Endothelial cell of umbilical vein (primary cell): ENCODE measurements at regions not wholly inside any gene's neighbourhood (a gene's known extent, or its start where the extent isn't known, plus 50 kb on each side); places are given as distances from the start of the nearest gene placed in this dataset.

Experiments used
- CTCF ChIP-seq, 2 donors: IDR thresholded peaks; 1 replicate in 1 of 2; 2 replicates in 1 of 2; pipeline ENCODE4 v1.5.1; 2011; ENCODE audit warnings: low read length in 2 of 2, mild to moderate bottlenecking in 2 of 2, moderate library complexity in 2 of 2, control low read depth in 1 of 2, inconsistent platforms in 1 of 2, low read depth in 1 of 2; ENCODE audit not compliant: insufficient read depth in 1 of 2; ENCODE audit errors: extremely low read depth in 1 of 2
- EZH2 ChIP-seq: IDR thresholded peaks from 2 replicates; pipeline ENCODE4 v1.6.1; 2012; ENCODE audit warnings: borderline replicate concordance, low read depth, mild to moderate bottlenecking, moderate library complexity, low read length, inconsistent platforms; ENCODE audit not compliant: severe bottlenecking
- POLR2A ChIP-seq: IDR thresholded peaks from 2 replicates; pipeline ENCODE4 v1.6.1; 2012; ENCODE audit warnings: low read depth, mild to moderate bottlenecking, control low read depth, low read length

- no peak for TF ChIP-seq CTCF (IDR thresholded peaks at IDR 0.05; ENCODE audit: extremely low read depth in 1 of 2, insufficient read depth in 1 of 2, low read depth in 1 of 2, low read length in 2 of 2)
- TF ChIP-seq POLR2A: no peak
- no peak for TF ChIP-seq EZH2
These were observed 643.3 kb upstream of the SORCS1 start for GRCh38 chr10:107807836-107808235.
